DND-41 (cell line): ENCODE measurements at regions not wholly inside any gene's neighbourhood (a gene's known extent, or its start where the extent isn't known, plus 50 kb on each side); places are given as distances from the start of the nearest gene placed in this dataset.

Experiments
- ATAC-seq: fragments of 200-7000 bp; cut with Tn5 transposase; 3 replicates; pipeline ENCODE4 v1.9.1; 2021; ENCODE audit warnings: low read depth; ENCODE audit not compliant: insufficient read depth
- DNase-seq: peaks from one replicate; pipeline ENCODE4 v3.0.0-alpha.2; 2020
- H2AFZ ChIP-seq: 2 replicates; pipeline ENCODE4 v1.6.0; 2012; ENCODE audit warnings: low read depth, low read length
- H3K27ac ChIP-seq: 2 replicates; pipeline ENCODE4 v1.5.1; 2012; ENCODE audit warnings: low read length, inconsistent platforms
- H3K27me3 ChIP-seq: fragments of 200-600 bp; sonication (generic); 2 replicates; pipeline ENCODE4 v1.6.0; 2012; ENCODE audit warnings: low read length, mild to moderate bottlenecking, inconsistent platforms; ENCODE audit not compliant: insufficient read depth, poor library complexity
- H3K36me3 ChIP-seq: 2 replicates; pipeline ENCODE4 v1.5.1; 2012; ENCODE audit warnings: low read length, inconsistent platforms; ENCODE audit not compliant: insufficient read depth
- H3K4me1 ChIP-seq: 2 replicates; pipeline ENCODE4 v1.5.1; 2012; ENCODE audit warnings: mild to moderate bottlenecking, low read length; ENCODE audit not compliant: insufficient read depth
- H3K4me2 ChIP-seq: 2 replicates; pipeline ENCODE4 v1.6.0; 2012; ENCODE audit warnings: mild to moderate bottlenecking, moderate library complexity, low read length, inconsistent platforms; ENCODE audit not compliant: insufficient read depth
- H3K4me3 ChIP-seq, 2 experiments: fragments of 200-600 bp in 1 of 2; shearing (Covaris generic) in 1 of 2; 2 replicates each; pipeline ENCODE4 v1.5.1; 2012 to 2016; ENCODE audit warnings: inconsistent platforms in 2 of 2, low read length in 2 of 2, mild to moderate bottlenecking in 2 of 2, low read depth in 1 of 2, moderate library complexity in 1 of 2
- H3K79me2 ChIP-seq: 2 replicates; pipeline ENCODE4 v1.6.0; 2012; ENCODE audit warnings: low read length, inconsistent platforms; ENCODE audit not compliant: insufficient read depth
- H3K9ac ChIP-seq: 2 replicates; pipeline ENCODE4 v1.6.0; 2012; ENCODE audit warnings: low read depth, mild to moderate bottlenecking, inconsistent platforms, low read length, moderate library complexity
- H3K9me3 ChIP-seq: 2 replicates; pipeline ENCODE4 v1.5.1; 2012; ENCODE audit warnings: low read length, moderate library complexity, mild to moderate bottlenecking, inconsistent platforms; ENCODE audit not compliant: insufficient read depth, severe bottlenecking
- H4K20me1 ChIP-seq: 2 replicates; pipeline ENCODE4 v1.6.0; 2012; ENCODE audit warnings: low read length; ENCODE audit not compliant: insufficient read depth
- CTCF ChIP-seq: IDR thresholded peaks from 2 replicates; pipeline ENCODE4 v1.5.1; 2012; ENCODE audit warnings: borderline replicate concordance, low read length, moderate library complexity, mild to moderate bottlenecking; ENCODE audit not compliant: poor library complexity, severe bottlenecking; ENCODE audit errors: extremely low read depth
- EZH2 ChIP-seq: IDR thresholded peaks from 3 replicates; pipeline ENCODE4 v1.6.1; 2012; ENCODE audit warnings: borderline replicate concordance, low read depth, mild to moderate bottlenecking, moderate library complexity, low read length, inconsistent platforms; ENCODE audit not compliant: severe bottlenecking

- no peak overlapping the region for H3K4me3 ChIP-seq
- no peak overlapping the region for H2AFZ ChIP-seq
- H3K27me3 ChIP-seq, result no peaks in the 10 kb centered on the region
- no peak overlapping the region for H3K27ac ChIP-seq
- H4K20me1 ChIP-seq, result no peaks in the 10 kb centered on the region
- no peaks in the 10 kb centered on the region for H3K36me3 ChIP-seq
- TF ChIP-seq EZH2, result no peak
- TF ChIP-seq CTCF, result no peak
- ATAC-seq (no peak), DNase-seq (no peak)
- no peaks in the 10 kb centered on the region for H3K4me1 ChIP-seq
- H3K9ac ChIP-seq, result no peak overlapping the region
- H3K79me2 ChIP-seq, result no peaks in the 10 kb centered on the region
- no peaks in the 10 kb centered on the region for H3K9me3 ChIP-seq
- H3K4me2 ChIP-seq, result no peak overlapping the region
Measured at GRCh38 chr20:11344939-11345338, 572.8 kb upstream of the BTBD3 start.

GRCh38 chr20:11347738-11348137 is 570.0 kb upstream of the BTBD3 start:
- ATAC-seq, result no peak
- Histone ChIP-seq H3K79me2 (no peaks in the 10 kb centered on the region), H3K9ac (no peak overlapping the region), H3K4me1 (no peaks in the 10 kb centered on the region), H3K4me2 (no peak overlapping the region), H3K4me3 (no peak overlapping the region), H2AFZ (no peak overlapping the region), H3K27ac (no peak overlapping the region), H4K20me1 (no peaks in the 10 kb centered on the region), H3K27me3 (no peaks in the 10 kb centered on the region), H3K9me3 (no peaks in the 10 kb centered on the region), H3K36me3 (no peaks in the 10 kb centered on the region)
- DNase-seq, result no peak
- TF ChIP-seq EZH2, result no peak
- TF ChIP-seq CTCF, result no peak

- H3K4me2 ChIP-seq, result no peak overlapping the region
- no peaks in the 10 kb centered on the region for H3K27me3 ChIP-seq
- TF ChIP-seq CTCF (no peak), EZH2 (no peak)
- ATAC-seq (no peak), DNase-seq (no peak)
- no peaks in the 10 kb centered on the region for H3K9me3 ChIP-seq
- no peak overlapping the region for H2AFZ ChIP-seq
- no peaks in the 10 kb centered on the region for H3K79me2 ChIP-seq
- H3K4me1 ChIP-seq, result no peaks in the 10 kb centered on the region
- no peak overlapping the region for H3K4me3 ChIP-seq
- H4K20me1 ChIP-seq, result no peaks in the 10 kb centered on the region
- no peak overlapping the region for H3K9ac ChIP-seq
- no peaks in the 10 kb centered on the region for H3K36me3 ChIP-seq
- H3K27ac ChIP-seq, result no peak overlapping the region
Measured at GRCh38 chr20:11350126-11351005, 567.3 kb upstream of the BTBD3 start.
